ENCODE measurements at regions not wholly inside any gene's neighbourhood (a gene's known extent, or its start where the extent isn't known, plus 50 kb on each side); places are given as distances from the start of the nearest gene placed in this dataset.

- TF ChIP-seq CTCF (IDR thresholded peaks at IDR 0.05) (no peak), EZH2phosphoT487 (IDR thresholded peaks at IDR 0.05) (no peak), EZH2 (IDR thresholded peaks at IDR 0.05) (no peak)
Measured at GRCh38 chr9:81371824-81372223, 317.5 kb downstream of the TLE1 start.

Measured in neural progenitor cell (in vitro differentiated cells).